Muscle of back (tissue), 3 donors: ENCODE measurements at regions not wholly inside any gene's neighbourhood (a gene's known extent, or its start where the extent isn't known, plus 50 kb on each side); places are given as distances from the start of the nearest gene placed in this dataset.

Source experiments
- DNase-seq, 3 donors: peaks; one replicate each; pipeline versions ENCODE4 v3.0.0 to v3.0.0-alpha.2; 2013

DNA sequence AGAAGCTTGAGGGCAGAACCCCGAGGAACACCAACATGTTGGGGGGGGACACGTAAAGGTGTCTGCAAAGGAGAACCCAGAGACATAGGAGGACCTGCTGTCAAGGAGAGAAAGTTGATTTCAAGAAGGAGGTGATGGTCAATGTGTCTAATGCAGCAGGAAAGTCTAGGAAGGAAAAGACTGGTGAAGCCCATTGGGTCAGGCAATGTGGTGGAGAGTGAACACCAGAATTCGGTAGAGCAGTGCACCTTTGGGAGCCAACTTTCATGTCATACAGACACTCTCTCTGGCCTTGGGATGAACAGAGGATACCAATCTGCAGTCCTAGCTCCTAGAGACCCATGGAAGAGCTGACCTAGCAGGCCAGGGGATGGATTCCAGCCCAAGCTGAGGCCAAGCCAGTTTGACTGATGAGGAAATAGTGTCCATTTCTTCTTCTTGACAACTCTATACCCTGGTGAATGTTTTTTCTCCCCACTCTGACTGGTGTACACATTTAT is 101.9 kb downstream of the MYCN start:
- no peak for DNase-seq

GRCh38 chr2:16040271-16041010 is 100.1 kb downstream of the MYCN start:
- DNase-seq: peak in 2 of 3 donors; percentile 7 to 30

GRCh38 chr2:16039823-16040222 is 99.5 kb downstream of the MYCN start:
- no peak for DNase-seq

DNA sequence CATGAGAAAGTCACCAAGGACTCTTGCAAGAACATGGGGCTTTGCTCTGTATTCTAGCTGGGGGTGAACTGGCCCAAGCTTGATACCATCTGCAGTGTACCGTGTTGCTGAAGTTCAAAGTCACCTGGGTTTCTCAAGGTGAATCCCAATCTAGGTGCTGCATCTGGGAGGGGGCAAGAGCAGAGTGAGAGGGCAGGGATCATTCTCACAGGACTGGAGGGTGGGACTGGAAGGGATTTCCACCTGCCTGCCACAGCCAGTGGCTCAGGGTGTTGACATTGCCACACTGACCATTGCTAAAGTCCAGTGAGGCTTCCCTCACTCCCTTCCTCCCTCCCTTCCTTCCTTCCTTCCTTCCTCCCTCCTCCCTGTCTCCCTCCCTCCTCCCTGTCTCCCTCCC is 98.7 kb downstream of the MYCN start:
- DNase-seq: no peak

DNA sequence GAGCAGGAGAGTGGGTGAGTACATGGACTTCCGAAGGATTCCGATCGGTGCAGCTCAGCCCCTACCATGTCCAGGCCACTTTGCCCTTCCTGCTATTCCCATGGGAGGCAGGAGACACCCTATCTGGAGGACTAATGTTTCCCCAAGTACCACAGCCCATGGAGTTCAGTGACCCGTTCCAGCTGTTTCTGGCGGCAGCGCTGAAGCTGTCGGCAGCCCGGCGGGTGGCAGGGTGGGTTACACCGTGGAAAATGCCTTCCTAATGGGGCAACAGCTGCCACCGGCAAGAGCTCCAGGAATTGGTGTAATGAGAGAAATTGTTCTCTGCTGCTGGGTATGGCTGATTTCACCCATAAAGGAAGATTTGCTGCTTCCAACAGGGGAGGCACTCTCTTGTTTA is 98.3 kb downstream of the MYCN start:
- DNase-seq: peak; percentile 27 to 70 (median 33)

DNA sequence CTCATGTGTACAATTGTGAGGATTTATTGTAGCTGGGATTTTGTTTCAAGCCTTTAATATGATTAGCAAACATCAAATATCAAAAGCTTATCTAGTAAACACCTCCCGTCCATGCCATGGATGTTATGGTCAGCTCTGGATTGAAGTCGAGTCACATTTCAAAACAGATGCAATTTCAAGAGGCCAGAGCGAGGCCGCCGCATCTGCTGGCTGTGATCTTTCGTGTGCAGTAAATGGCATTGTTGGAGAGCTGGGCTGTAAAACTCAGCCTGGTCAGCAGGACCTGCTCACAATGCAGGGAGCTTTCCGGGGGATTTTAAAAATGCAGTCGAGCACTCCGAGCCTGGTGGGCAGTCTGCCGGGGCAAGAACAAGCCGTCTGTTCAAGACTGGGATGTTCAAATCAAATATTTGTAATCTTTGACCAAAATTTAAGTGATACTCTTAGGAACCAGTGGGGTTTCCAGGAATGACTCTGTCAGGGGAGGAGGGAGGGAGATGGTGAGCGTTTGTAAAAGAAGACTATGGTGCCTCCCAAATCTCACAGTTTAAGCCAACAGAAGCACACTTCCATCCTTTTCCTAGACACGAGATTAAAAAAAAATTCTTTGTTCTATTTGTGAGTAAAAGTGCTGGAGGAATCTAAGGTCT is 97.6 kb downstream of the MYCN start:
- no peak for DNase-seq

GRCh38 chr2:16036951-16037350 is 96.6 kb downstream of the MYCN start:
- no peak for DNase-seq

- DNase-seq: no peak
These were observed 95.7 kb downstream of the MYCN start for GRCh38 chr2:16035747-16036745.

DNA sequence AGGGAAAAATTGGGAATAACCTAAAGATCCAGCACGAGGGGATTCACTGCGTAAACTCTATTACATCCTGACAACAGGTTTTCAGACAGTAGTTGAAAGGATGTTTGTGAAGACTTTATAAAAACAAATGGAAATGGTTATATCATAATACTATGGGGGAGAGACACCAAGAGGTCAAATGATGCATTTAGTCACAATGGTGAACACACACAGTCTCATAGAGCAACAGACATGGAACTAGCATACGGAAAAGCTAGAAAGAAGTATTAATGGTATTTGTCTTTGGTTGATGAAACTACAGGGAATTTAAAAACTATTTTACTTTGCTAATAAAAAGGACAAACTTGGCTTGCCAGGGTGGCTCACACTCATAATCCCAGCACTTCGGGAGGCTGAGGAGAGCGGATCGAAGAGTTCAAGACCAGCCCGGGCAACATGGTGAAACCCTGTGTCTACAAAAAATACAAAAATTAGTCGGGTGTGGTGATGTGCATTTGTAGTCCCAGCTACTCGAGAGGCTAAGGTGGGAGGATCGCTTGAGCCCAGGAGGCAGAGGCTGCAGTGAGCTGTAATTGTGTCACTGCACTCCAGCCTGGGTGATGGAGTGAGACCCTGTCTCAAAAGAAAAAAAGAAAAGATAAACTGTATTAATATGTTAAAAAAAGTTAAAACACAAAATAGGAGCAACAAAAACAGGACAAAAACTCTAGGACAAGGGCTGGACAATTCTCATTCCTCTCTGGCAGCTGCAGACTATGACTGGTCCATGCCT is 94.8 kb downstream of the MYCN start:
- DNase-seq: no peak

GRCh38 chr2:16034151-16034974 is 94.0 kb downstream of the MYCN start:
- no peak for DNase-seq

- DNase-seq: no peak
These were observed 92.6 kb downstream of the MYCN start for GRCh38 chr2:16033032-16033293.

- DNase-seq: no peak
These were observed 92.1 kb downstream of the MYCN start for GRCh38 chr2:16032282-16033031.

- no peak for DNase-seq
These were observed 91.5 kb downstream of the MYCN start for GRCh38 chr2:16031848-16032159.

- DNase-seq: no peak
These were observed 90.9 kb downstream of the MYCN start for GRCh38 chr2:16031058-16031847.

DNA sequence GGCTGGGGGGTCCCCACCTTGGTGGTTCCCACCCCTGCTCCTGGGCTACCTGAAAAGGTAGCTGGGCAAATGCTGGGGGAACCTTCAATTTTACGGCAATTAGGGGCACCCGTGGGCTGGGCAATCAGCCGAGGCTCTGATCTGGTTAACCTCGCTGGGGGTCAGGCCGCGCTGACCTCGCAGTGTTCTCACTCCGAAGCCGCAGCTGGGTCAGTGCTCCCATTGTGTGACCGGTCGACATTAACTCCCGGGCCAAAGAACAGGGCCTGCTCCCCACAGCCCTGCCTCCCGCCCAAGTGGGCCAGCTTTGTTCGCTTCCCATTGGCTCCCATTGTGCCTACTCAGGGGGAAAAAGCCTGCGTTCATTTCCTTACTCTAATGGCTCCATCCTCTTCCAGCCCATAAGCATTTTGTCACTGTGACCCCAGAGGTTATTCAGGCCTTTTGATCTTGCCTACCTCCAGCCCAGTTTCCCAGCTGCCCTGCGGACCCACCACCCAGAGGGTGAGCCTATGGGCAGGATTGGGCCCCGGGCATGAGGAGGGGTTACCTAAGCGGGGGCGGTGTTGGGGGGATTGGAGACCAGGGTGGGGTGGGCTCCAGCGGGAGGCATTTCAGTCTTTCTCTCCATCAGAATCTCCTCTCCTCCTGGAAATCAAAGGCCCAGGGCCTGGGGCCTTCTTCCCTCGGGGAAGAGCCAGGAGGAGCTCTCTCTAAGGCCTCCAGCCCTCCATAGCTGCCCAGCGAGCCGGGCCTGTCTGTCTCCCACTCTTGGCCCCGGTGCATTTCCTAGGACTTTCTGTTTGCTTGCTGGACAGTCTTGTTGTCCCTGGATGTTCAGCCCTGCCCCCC is 90.1 kb downstream of the MYCN start:
- DNase-seq: no peak

GRCh38 chr2:16028644-16029043 is 88.3 kb downstream of the MYCN start:
- DNase-seq: no peak

GRCh38 chr2:16026816-16027501 is 86.6 kb downstream of the MYCN start:
- DNase-seq: no peak
